Endothelial cell of umbilical vein (primary cell): ENCODE measurements at regions not wholly inside any gene's neighbourhood (a gene's known extent, or its start where the extent isn't known, plus 50 kb on each side); places are given as distances from the start of the nearest gene placed in this dataset.

Source experiments
- BruUV-seq: library from RNA; stranded (reverse); fragments of 400-500 nt; replicated peaks from 2 replicates; lab custom pipeline; 2021; lab: Mats Ljungman, UMichigan
- CTCF ChIA-PET: fragments of 300-600, 350-600 bp; sonication (Branson Sonifier 250); formaldehyde crosslinking; loops from one replicate; lab custom pipeline; 2021; ENCODE audit warnings: antibody characterized with exemption, inconsistent platforms; lab: Charles Lee
- POLR2A ChIA-PET: fragments of 300-600, 350-600 bp; sonication (Branson Sonifier 250); formaldehyde crosslinking; loops from one replicate; lab custom pipeline; 2021; ENCODE audit warnings: antibody characterized with exemption, inconsistent platforms; lab: Charles Lee
- DNase-seq: peaks from one replicate; pipeline ENCODE4 v3.0.0-alpha.2; 2011; ENCODE audit warnings: low read depth, low spot score
- FAIRE-seq: peaks from 2 replicates; lab custom pipeline; 2011; peaks lifted over from hg19 to GRCh38; lab: Jason Lieb, UNC
- H2AFZ ChIP-seq: 2 replicates; pipeline ENCODE4 v1.6.0; 2012; ENCODE audit warnings: low read depth, low read length, control low read depth, inconsistent platforms
- H3K27ac ChIP-seq: 2 replicates; pipeline ENCODE4 v1.5.1; 2011; ENCODE audit warnings: low read depth, mild to moderate bottlenecking, control low read depth, low read length, moderate library complexity; ENCODE audit not compliant: insufficient read depth
- H3K27me3 ChIP-seq, 2 experiments: 2 replicates each; pipeline versions ENCODE4 v1.6.0 to v1.6.1; 2011; ENCODE audit warnings: low read length in 2 of 2, mixed read lengths in 1 of 2; ENCODE audit not compliant: control insufficient read depth in 2 of 2, insufficient read depth in 2 of 2
- H3K36me3 ChIP-seq, 2 experiments: 2 replicates in 1 of 2; 3 replicates in 1 of 2; pipeline ENCODE4 v1.5.1; 2011; ENCODE audit warnings: low read length in 2 of 2, mild to moderate bottlenecking in 1 of 2, moderate library complexity in 1 of 2; ENCODE audit not compliant: control insufficient read depth in 2 of 2, insufficient read depth in 2 of 2; ENCODE audit errors: extremely low read depth in 1 of 2
- H3K4me1 ChIP-seq: 3 replicates; pipeline ENCODE4 v1.5.1; 2011; ENCODE audit warnings: mild to moderate bottlenecking, low read length; ENCODE audit not compliant: control insufficient read depth, insufficient read depth; ENCODE audit errors: extremely low read depth
- H3K4me2 ChIP-seq: 2 replicates; pipeline ENCODE4 v1.6.1; 2011; ENCODE audit warnings: low read length, control low read depth, mixed read lengths; ENCODE audit not compliant: insufficient read depth
- H3K4me3 ChIP-seq, 3 experiments: fragments of 200-600 bp in 1 of 3; sonication (generic), shearing (Covaris generic) in 1 of 3; replicated peaks in 1 of 3; 2 replicates each; pipeline ENCODE4 v1.5.1; 2011 to 2016; ENCODE audit warnings: control low read depth in 3 of 3, low read length in 3 of 3, mild to moderate bottlenecking in 2 of 3, inconsistent platforms in 1 of 3, low read depth in 1 of 3, moderate library complexity in 1 of 3; ENCODE audit not compliant: insufficient read depth in 1 of 3
- H3K79me2 ChIP-seq: 2 replicates; pipeline ENCODE4 v1.6.0; 2012; ENCODE audit warnings: low read length, inconsistent platforms; ENCODE audit not compliant: control insufficient read depth, insufficient read depth
- H3K9ac ChIP-seq: replicated peaks from 2 replicates; pipeline ENCODE3; 2011; ENCODE audit warnings: low read length, control low read depth; ENCODE audit not compliant: insufficient read depth; ENCODE audit errors: extremely low read depth
- H3K9me1 ChIP-seq: replicated peaks from 3 replicates; pipeline ENCODE4 v1.6.0; 2011; ENCODE audit warnings: mild to moderate bottlenecking, low read length; ENCODE audit not compliant: control insufficient read depth, insufficient read depth; ENCODE audit errors: extremely low read depth
- H3K9me3 ChIP-seq: replicated peaks from 2 replicates; pipeline ENCODE4 v1.5.1; 2012; ENCODE audit warnings: low read length, inconsistent platforms; ENCODE audit not compliant: control insufficient read depth, insufficient read depth
- H4K20me1 ChIP-seq: replicated peaks from 2 replicates; pipeline ENCODE3; 2011; ENCODE audit warnings: mild to moderate bottlenecking, low read length; ENCODE audit not compliant: control insufficient read depth, insufficient read depth; ENCODE audit errors: extremely low read depth
- EZH2 ChIP-seq: IDR thresholded peaks from 2 replicates; pipeline ENCODE4 v1.6.1; 2012; ENCODE audit warnings: borderline replicate concordance, low read depth, mild to moderate bottlenecking, moderate library complexity, low read length, inconsistent platforms; ENCODE audit not compliant: severe bottlenecking
- FOS ChIP-seq: IDR thresholded peaks from 2 replicates; pipeline ENCODE4 v1.6.1; 2011; ENCODE audit warnings: mild to moderate bottlenecking, low read length, moderate library complexity, borderline replicate concordance; ENCODE audit not compliant: insufficient read depth
- GATA2 ChIP-seq: IDR thresholded peaks from 2 replicates; pipeline ENCODE4 v1.7.0; 2011; ENCODE audit warnings: low read depth, mild to moderate bottlenecking, moderate library complexity, mixed read lengths, low read length; ENCODE audit not compliant: insufficient read length, insufficient read depth
- JUN ChIP-seq: IDR thresholded peaks from 2 replicates; pipeline ENCODE4 v1.6.1; 2011; ENCODE audit warnings: borderline replicate concordance, low read depth; ENCODE audit not compliant: insufficient read length, insufficient read depth
- MYC ChIP-seq: IDR thresholded peaks from one replicate; pipeline ENCODE4 v1.6.1; 2011; ENCODE audit warnings: mild to moderate bottlenecking, low read depth, low read length
- POLR2A ChIP-seq: IDR thresholded peaks from 2 replicates; pipeline ENCODE4 v1.6.1; 2012; ENCODE audit warnings: low read depth, mild to moderate bottlenecking, control low read depth, low read length
- POLR2AphosphoS5 ChIP-seq: IDR thresholded peaks from 2 replicates; pipeline ENCODE4 v1.6.1; 2012; ENCODE audit warnings: low read depth, mild to moderate bottlenecking, control low read depth, low read length, moderate library complexity; ENCODE audit not compliant: insufficient read depth
- dilution Hi-C: fragments of 300-500 bp; cut with MboI; formaldehyde crosslinking; loops from one replicate; pipeline ENCODE4 v1.15.0; 2019; ENCODE audit warnings: low sequenced_read_pairs; ENCODE audit not compliant: extremely low pct_ligation_motif_present
- intact Hi-C: fragments of 100-400 bp; cut with micrococcal nuclease; formaldehyde crosslinking; loops from one replicate; pipeline ENCODE4 v1.10.0; 2022
- TF ChIP-seq, protein P1 (sequence below): IDR thresholded peaks from 2 replicates; pipeline ENCODE4 v1.6.1; 2011; ENCODE audit not compliant: insufficient read depth, insufficient read length
- TF ChIP-seq, protein P2 (sequence below), 2 donors: IDR thresholded peaks; 1 replicate in 1 of 2; 2 replicates in 1 of 2; pipeline ENCODE4 v1.5.1; 2011; ENCODE audit warnings: low read length in 2 of 2, mild to moderate bottlenecking in 2 of 2, moderate library complexity in 2 of 2, control low read depth in 1 of 2, inconsistent platforms in 1 of 2, low read depth in 1 of 2; ENCODE audit not compliant: insufficient read depth in 1 of 2; ENCODE audit errors: extremely low read depth in 1 of 2

DNA sequence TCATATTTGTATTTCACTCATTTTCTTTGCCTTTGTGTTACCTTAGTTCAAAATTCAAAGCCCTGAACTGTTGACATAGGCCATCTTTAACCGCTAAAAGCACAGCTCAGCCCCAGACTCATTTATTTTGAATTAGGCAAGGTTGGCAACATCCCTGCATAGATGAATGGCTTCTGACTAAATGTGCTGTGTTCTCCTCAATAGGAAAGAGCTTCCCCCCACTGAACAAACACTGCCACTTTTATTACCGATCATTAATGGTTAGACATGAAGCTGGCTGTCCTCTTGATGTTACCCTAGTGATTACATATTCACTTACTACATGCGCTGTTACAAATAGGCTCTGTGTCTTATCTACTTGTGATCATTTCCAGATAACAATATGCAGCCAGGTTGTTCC lies 170.7 kb downstream of the ADCYAP1 start:
- H3K9ac ChIP-seq, result no peak overlapping the region
- FAIRE-seq (no peak), DNase-seq (no peak)
- no peak overlapping the region for H3K4me2 ChIP-seq
- no peaks in the 10 kb centered on the region for H3K79me2 ChIP-seq
- dilution Hi-C loops (no loop called here), intact Hi-C loops (no loop called here)
- POLR2A ChIA-PET, result no interaction called here
- H3K27me3 ChIP-seq, result peaks cover under 1 to 3% of the 10 kb centered on the region in 2 experiments
- TF ChIP-seq POLR2AphosphoS5 (no peak), FOS (no peak), GATA2 (no peak), EZH2 (no peak), POLR2A (no peak), JUN (no peak), MYC (no peak)
- TF ChIP-seq, protein P1, sequence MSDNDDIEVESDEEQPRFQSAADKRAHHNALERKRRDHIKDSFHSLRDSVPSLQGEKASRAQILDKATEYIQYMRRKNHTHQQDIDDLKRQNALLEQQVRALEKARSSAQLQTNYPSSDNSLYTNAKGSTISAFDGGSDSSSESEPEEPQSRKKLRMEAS, result no peak
- TF ChIP-seq, protein P2, sequence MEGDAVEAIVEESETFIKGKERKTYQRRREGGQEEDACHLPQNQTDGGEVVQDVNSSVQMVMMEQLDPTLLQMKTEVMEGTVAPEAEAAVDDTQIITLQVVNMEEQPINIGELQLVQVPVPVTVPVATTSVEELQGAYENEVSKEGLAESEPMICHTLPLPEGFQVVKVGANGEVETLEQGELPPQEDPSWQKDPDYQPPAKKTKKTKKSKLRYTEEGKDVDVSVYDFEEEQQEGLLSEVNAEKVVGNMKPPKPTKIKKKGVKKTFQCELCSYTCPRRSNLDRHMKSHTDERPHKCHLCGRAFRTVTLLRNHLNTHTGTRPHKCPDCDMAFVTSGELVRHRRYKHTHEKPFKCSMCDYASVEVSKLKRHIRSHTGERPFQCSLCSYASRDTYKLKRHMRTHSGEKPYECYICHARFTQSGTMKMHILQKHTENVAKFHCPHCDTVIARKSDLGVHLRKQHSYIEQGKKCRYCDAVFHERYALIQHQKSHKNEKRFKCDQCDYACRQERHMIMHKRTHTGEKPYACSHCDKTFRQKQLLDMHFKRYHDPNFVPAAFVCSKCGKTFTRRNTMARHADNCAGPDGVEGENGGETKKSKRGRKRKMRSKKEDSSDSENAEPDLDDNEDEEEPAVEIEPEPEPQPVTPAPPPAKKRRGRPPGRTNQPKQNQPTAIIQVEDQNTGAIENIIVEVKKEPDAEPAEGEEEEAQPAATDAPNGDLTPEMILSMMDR (IDR thresholded peaks at IDR 0.05; ENCODE audit: extremely low read depth in 1 of 2, insufficient read depth in 1 of 2, low read depth in 1 of 2, low read length in 2 of 2), result no peak
- H3K4me1 ChIP-seq, result no peaks in the 10 kb centered on the region
- H3K9me1 ChIP-seq, result no peaks in the 10 kb centered on the region
- no peaks in the 10 kb centered on the region for H4K20me1 ChIP-seq
- no TSS peak for BruUV-seq
- no peaks in the 10 kb centered on the region for H3K36me3 ChIP-seq
- H3K27ac ChIP-seq, result no peak overlapping the region
- CTCF ChIA-PET, result interaction anchor here (1.0 to 1.9 kb wide), 2 partner anchors 10 to 113 kb away, joined by 3 to 10 read pairs; no protein-coding TSS in a partner anchor
- H2AFZ ChIP-seq, result no peak overlapping the region
- no peaks in the 10 kb centered on the region for H3K9me3 ChIP-seq
- H3K4me3 ChIP-seq, result no peak overlapping the region
